Body of pancreas (tissue), 4 donors: ENCODE measurements at regions not wholly inside any gene's neighbourhood (a gene's known extent, or its start where the extent isn't known, plus 50 kb on each side); places are given as distances from the start of the nearest gene placed in this dataset.

Source experiments
- ATAC-seq: fragments of 150-250 bp; one replicate; pipeline ENCODE4 v1.9.1; 2016
- DNase-seq, 4 donors: peaks; one replicate each; pipeline ENCODE4 v3.0.0-alpha.2; 2019
- H3K27ac ChIP-seq, 4 donors: fragments of 200-600 bp; sonication (generic); 1 replicate in 3 of 4; 2 replicates in 1 of 4; pipeline versions ENCODE4 v1.5.1 to v1.6.1; 2016 to 2019; ENCODE audit warnings: mild to moderate bottlenecking in 1 of 4, mixed read lengths in 1 of 4, moderate library complexity in 1 of 4
- H3K27me3 ChIP-seq, 2 donors: fragments of 200-600 bp; sonication (generic); one replicate each; pipeline ENCODE4 v1.6.0; 2016; ENCODE audit warnings: mild to moderate bottlenecking in 1 of 2
- H3K36me3 ChIP-seq, 2 donors: fragments of 200-600 bp; sonication (generic); replicated peaks in 1 of 2; 2 replicates each; pipeline ENCODE4 v1.5.1; 2016; ENCODE audit warnings: low read depth in 2 of 2; ENCODE audit not compliant: insufficient read depth in 1 of 2
- H3K4me1 ChIP-seq: fragments of 200-600 bp; sonication (generic); one replicate; pipeline ENCODE4 v1.6.0; 2016
- H3K4me3 ChIP-seq, 2 donors: fragments of 200-600 bp; sonication (generic); 1 replicate in 1 of 2; 2 replicates in 1 of 2; pipeline ENCODE4 v1.5.1; 2016 to 2019
- H3K9me3 ChIP-seq, 3 donors: fragments of 200-600 bp; sonication (generic); 1 replicate in 2 of 3; 2 replicates in 1 of 3; pipeline ENCODE4 v1.5.1; 2016
- POLR2A ChIP-seq, 3 donors: fragments of 450-650 bp; IDR thresholded peaks; one replicate each; pipeline ENCODE4 v1.6.1; 2016; ENCODE audit warnings: antibody characterized with exemption in 3 of 3, mild to moderate bottlenecking in 2 of 3
- WGBS, 2 donors: methylation state at CpG; one replicate each; pipeline ENCODE4 v1.1.5; 2017; 5-methylcytosine and 5-hydroxymethylcytosine counted together
- intact Hi-C: fragments of 100-400 bp; cut with DNase I; formaldehyde crosslinking; loops from one replicate; pipeline ENCODE4 v1.15.1; 2023
- TF ChIP-seq, protein P1 (sequence below), 7 experiments: fragments of 450-650 bp in 4 of 7; fragments of 200-600 bp in 3 of 7; sonication (generic) in 3 of 7; IDR thresholded peaks; one replicate each; pipeline ENCODE4 v1.5.1; 2016 to 2019; ENCODE audit warnings: antibody characterized with exemption in 7 of 7

DNA sequence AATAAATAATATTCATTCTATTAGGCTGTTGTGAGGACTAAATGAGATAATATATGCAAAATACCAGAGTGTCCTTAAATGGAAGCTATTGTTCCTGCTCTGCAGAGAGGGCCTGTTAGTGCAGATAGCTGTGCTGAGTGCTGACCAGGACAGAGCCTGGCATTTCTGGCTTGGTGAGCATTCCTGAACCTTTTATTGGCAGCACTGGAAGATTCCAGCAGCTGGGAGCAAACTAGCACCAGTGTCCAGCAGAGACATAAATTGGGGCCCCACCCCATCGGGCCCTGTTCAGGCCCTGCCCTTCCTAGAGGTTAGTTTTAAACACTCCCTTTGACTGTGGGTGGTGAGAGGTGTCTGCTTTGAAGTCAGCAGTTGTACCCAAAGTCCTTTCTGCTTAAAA lies 85.9 kb upstream of the GADD45A start:
- DNase-seq (no peak), ATAC-seq (no peak)
- Histone ChIP-seq H3K9me3 (no peaks in the 10 kb centered on the region), H3K4me1 (no peaks in the 10 kb centered on the region), H3K27me3 (no peaks in the 10 kb centered on the region), H3K27ac (no peak overlapping the region), H3K36me3 (no peaks in the 10 kb centered on the region), H3K4me3 (no peak overlapping the region)
- intact Hi-C loops = no loop called here
- TF ChIP-seq, protein P1, sequence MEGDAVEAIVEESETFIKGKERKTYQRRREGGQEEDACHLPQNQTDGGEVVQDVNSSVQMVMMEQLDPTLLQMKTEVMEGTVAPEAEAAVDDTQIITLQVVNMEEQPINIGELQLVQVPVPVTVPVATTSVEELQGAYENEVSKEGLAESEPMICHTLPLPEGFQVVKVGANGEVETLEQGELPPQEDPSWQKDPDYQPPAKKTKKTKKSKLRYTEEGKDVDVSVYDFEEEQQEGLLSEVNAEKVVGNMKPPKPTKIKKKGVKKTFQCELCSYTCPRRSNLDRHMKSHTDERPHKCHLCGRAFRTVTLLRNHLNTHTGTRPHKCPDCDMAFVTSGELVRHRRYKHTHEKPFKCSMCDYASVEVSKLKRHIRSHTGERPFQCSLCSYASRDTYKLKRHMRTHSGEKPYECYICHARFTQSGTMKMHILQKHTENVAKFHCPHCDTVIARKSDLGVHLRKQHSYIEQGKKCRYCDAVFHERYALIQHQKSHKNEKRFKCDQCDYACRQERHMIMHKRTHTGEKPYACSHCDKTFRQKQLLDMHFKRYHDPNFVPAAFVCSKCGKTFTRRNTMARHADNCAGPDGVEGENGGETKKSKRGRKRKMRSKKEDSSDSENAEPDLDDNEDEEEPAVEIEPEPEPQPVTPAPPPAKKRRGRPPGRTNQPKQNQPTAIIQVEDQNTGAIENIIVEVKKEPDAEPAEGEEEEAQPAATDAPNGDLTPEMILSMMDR (IDR thresholded peaks at IDR 0.05) = no peak
- TF ChIP-seq POLR2A (IDR thresholded peaks at IDR 0.05) = no peak
- WGBS, 2 donors = 75 to 83% methylated on average over 1 of the region's 1 CpG

DNA sequence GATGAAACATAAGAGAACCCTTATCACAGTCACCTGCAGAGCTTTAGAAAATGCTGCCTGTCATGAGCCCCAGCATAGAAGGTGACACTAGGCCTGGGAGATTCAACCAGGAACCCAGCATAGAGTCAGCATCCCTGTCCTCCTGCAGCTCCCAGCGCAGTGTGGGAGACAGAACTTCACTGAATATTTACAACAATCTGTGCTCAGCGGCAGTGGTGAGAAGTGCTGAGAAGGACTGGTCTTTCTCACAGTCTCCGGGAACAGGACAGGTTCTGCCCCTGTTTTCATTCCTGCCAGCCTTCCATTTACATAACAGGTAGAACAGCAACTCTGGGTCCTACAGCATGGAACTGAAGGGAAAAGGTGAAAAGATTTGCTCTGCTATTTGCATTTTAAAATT lies 83.5 kb upstream of the GADD45A start:
- H3K9me3 ChIP-seq = no peaks in the 10 kb centered on the region
- H3K4me1 ChIP-seq = no peaks in the 10 kb centered on the region
- H3K36me3 ChIP-seq = no peaks in the 10 kb centered on the region
- intact Hi-C loops = no loop called here
- WGBS, 2 donors = 63 to 81% methylated on average over 3 of the region's 3 CpGs
- ATAC-seq = no peak
- TF ChIP-seq, protein P1 (IDR thresholded peaks at IDR 0.05) = no peak
- no peak for TF ChIP-seq POLR2A (IDR thresholded peaks at IDR 0.05)
- no peak for DNase-seq
- H3K27me3 ChIP-seq = no peaks in the 10 kb centered on the region
- no peak overlapping the region for H3K4me3 ChIP-seq
- no peak overlapping the region for H3K27ac ChIP-seq

DNA sequence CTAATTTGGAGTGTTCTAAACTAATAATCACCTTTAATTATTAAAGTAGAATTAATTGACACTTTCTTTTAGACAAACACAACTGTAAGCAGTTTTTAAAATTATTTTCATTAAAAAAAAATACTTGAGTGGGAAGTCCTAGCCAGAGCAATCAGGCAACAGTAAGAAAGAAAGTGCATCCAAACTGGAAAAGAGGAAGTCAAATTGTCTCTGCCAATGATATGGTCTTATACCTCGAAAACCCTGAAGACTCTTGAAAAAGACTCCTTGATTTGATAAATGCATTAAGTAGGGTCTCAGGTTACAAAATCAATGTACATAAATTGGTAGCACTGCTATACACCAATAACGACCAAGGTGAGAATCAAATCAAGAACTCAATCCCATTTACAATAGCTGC lies 83.0 kb upstream of the GADD45A start:
- intact Hi-C loops = no loop called here
- H3K36me3 ChIP-seq = no peaks in the 10 kb centered on the region
- no peak overlapping the region for H3K27ac ChIP-seq

DNA sequence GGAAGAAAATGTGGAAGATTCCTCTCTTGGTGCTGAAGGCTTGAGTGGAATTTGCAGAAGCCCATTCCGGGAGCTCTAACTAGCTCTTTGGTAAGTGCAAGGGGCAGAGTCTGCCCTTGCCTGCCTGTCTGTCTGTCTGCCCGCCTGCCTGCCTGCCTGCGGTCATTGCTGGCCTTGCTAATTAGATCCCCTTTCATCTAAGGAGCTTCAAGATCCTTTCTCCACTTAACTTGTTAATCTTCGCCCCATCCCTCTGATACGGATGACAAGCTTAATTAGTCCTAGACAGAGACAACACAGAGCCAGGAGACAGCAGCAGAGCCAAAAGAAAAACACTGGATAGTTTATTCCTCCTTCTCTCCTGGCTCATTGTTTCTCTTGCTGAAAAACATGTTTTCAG lies 80.2 kb upstream of the GADD45A start:
- WGBS, 2 donors = 81 to 87% methylated on average over 5 of the region's 5 CpGs
- H3K27me3 ChIP-seq = no peaks in the 10 kb centered on the region
- TF ChIP-seq, protein P1 (IDR thresholded peaks at IDR 0.05) = no peak
- no peak for TF ChIP-seq POLR2A (IDR thresholded peaks at IDR 0.05)
- H3K9me3 ChIP-seq = no peaks in the 10 kb centered on the region
- H3K27ac ChIP-seq = no peak overlapping the region
- ATAC-seq (no peak), DNase-seq (no peak)
- H3K4me1 ChIP-seq = no peaks in the 10 kb centered on the region
- H3K4me3 ChIP-seq = no peak overlapping the region
- no peaks in the 10 kb centered on the region for H3K36me3 ChIP-seq
- intact Hi-C loops = no loop called here

More for the DNA sequence above, 83.0 kb upstream of the GADD45A start:
- Histone ChIP-seq H3K4me1 (no peaks in the 10 kb centered on the region), H3K4me3 (no peak overlapping the region), H3K27me3 (no peaks in the 10 kb centered on the region), H3K9me3 (no peaks in the 10 kb centered on the region)
- TF ChIP-seq, protein P1 (IDR thresholded peaks at IDR 0.05) = no peak
- no peak for TF ChIP-seq POLR2A (IDR thresholded peaks at IDR 0.05)
- DNase-seq (no peak), ATAC-seq (no peak)
- 71 to 88% methylated on average over 2 of the region's 2 CpGs for WGBS, 2 donors

DNA sequence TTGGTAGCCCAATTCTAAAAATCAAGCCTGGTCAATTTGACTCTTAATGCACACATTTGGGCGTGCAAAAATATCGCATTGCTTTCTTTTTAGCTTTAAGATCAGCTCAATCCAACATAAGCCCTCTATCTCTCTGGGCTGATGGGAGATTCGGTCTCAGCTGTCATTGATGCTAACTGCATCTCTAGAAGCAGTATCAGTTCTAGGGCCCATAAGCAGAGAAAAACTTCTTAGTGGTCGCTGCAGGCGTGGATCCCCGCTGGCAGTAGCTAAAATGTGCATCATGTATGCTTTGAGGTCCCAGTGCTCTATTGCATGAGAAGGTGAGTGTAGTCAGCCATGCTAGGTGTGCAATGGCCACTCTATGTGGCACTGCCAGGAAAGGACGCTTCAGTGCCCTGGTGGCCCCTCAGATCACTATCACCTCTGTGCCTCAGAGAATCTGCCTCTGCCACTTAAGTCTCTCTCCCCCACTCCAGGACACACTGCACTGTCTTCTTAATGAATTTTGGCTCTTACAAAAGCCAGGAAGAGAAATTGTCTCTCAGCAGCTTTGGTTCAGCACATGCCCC lies 79.7 kb upstream of the GADD45A start:
- WGBS, 2 donors = 93 to 95% methylated on average over 7 of the region's 7 CpGs
- no peak overlapping the region for H3K4me3 ChIP-seq
- intact Hi-C loops = no loop called here

More for the DNA sequence above, 79.7 kb upstream of the GADD45A start:
- H3K9me3 ChIP-seq = no peaks in the 10 kb centered on the region
- H3K27ac ChIP-seq = no peak overlapping the region
- H3K4me1 ChIP-seq = no peaks in the 10 kb centered on the region
- no peaks in the 10 kb centered on the region for H3K36me3 ChIP-seq
- TF ChIP-seq, protein P1 (IDR thresholded peaks at IDR 0.05) = no peak
- no peak for TF ChIP-seq POLR2A (IDR thresholded peaks at IDR 0.05)
- no peak for ATAC-seq
- no peak for DNase-seq
- no peaks in the 10 kb centered on the region for H3K27me3 ChIP-seq
